ENCODE measurements at regions not wholly inside any gene's neighbourhood (a gene's known extent, or its start where the extent isn't known, plus 50 kb on each side); places are given as distances from the start of the nearest gene placed in this dataset.

DNA sequence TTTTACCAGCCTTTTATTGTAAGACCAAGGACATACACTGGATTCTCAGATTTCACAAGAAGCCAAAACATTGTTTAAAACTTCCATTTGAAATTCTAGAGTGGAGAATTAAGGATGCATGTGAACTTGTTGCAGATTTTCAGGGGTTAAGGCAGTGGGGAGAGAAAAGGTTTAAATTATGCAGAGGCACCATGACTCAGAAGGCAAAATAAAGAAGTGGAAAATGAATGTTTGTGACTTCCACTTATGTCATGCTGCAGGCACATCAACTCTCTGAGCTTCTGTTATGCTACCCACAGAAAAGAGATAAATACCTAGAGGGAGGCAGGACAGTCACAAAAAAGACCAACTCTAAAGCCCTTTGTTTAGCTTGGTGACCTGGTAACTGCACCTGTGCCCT lies 84.4 kb upstream of the BET1 start:
- TF ChIP-seq, protein P1, sequence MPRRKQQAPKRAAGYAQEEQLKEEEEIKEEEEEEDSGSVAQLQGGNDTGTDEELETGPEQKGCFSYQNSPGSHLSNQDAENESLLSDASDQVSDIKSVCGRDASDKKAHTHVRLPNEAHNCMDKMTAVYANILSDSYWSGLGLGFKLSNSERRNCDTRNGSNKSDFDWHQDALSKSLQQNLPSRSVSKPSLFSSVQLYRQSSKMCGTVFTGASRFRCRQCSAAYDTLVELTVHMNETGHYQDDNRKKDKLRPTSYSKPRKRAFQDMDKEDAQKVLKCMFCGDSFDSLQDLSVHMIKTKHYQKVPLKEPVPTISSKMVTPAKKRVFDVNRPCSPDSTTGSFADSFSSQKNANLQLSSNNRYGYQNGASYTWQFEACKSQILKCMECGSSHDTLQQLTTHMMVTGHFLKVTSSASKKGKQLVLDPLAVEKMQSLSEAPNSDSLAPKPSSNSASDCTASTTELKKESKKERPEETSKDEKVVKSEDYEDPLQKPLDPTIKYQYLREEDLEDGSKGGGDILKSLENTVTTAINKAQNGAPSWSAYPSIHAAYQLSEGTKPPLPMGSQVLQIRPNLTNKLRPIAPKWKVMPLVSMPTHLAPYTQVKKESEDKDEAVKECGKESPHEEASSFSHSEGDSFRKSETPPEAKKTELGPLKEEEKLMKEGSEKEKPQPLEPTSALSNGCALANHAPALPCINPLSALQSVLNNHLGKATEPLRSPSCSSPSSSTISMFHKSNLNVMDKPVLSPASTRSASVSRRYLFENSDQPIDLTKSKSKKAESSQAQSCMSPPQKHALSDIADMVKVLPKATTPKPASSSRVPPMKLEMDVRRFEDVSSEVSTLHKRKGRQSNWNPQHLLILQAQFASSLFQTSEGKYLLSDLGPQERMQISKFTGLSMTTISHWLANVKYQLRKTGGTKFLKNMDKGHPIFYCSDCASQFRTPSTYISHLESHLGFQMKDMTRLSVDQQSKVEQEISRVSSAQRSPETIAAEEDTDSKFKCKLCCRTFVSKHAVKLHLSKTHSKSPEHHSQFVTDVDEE (CRISPR knock-in tag; IDR thresholded peaks at IDR 0.05) = no peak
- no peak for TF ChIP-seq ZFP30 (CRISPR knock-in tag; IDR thresholded peaks at IDR 0.05)
- TF ChIP-seq ZNF565 (CRISPR knock-in tag; conservative IDR thresholded peaks at IDR 0.05; ENCODE audit: low read depth) = no peak
- no peak for TF ChIP-seq ZFP3 (CRISPR knock-in tag; IDR thresholded peaks at IDR 0.05)
- TF ChIP-seq ZNF70 (CRISPR knock-in tag; IDR thresholded peaks at IDR 0.05) = no peak
- no peak for TF ChIP-seq OSR1 (CRISPR knock-in tag; IDR thresholded peaks at IDR 0.05)
- TF ChIP-seq PATZ1 (CRISPR knock-in tag; IDR thresholded peaks at IDR 0.05; ENCODE audit: borderline replicate concordance) = no peak
- no peak for TF ChIP-seq CSDC2 (CRISPR knock-in tag; IDR thresholded peaks at IDR 0.05)
- no peak for TF ChIP-seq RARB (CRISPR knock-in tag; IDR thresholded peaks at IDR 0.05)
- no peak for TF ChIP-seq ARNTL (CRISPR knock-in tag; IDR thresholded peaks at IDR 0.05; ENCODE audit: borderline replicate concordance, low read depth)
- TF ChIP-seq, protein P2, sequence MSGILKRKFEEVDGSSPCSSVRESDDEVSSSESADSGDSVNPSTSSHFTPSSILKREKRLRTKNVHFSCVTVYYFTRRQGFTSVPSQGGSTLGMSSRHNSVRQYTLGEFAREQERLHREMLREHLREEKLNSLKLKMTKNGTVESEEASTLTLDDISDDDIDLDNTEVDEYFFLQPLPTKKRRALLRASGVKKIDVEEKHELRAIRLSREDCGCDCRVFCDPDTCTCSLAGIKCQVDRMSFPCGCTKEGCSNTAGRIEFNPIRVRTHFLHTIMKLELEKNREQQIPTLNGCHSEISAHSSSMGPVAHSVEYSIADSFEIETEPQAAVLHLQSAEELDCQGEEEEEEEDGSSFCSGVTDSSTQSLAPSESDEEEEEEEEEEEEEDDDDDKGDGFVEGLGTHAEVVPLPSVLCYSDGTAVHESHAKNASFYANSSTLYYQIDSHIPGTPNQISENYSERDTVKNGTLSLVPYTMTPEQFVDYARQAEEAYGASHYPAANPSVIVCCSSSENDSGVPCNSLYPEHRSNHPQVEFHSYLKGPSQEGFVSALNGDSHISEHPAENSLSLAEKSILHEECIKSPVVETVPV (CRISPR knock-in tag; IDR thresholded peaks at IDR 0.05) = no peak
- TF ChIP-seq TCF4 (CRISPR knock-in tag; IDR thresholded peaks at IDR 0.05; ENCODE audit: borderline replicate concordance) = no peak
- TF ChIP-seq POU6F1 (CRISPR knock-in tag; IDR thresholded peaks at IDR 0.05; ENCODE audit: borderline replicate concordance, low read depth) = no peak
- TF ChIP-seq GLIS3 (CRISPR knock-in tag; IDR thresholded peaks at IDR 0.05) = no peak

Measured in SK-N-SH treated with all-trans-retinoic acid at 6 μM for 48 hours (cell line).